GM21737 (cell line): ENCODE measurements at regions not wholly inside any gene's neighbourhood (a gene's known extent, or its start where the extent isn't known, plus 50 kb on each side); places are given as distances from the start of the nearest gene placed in this dataset.
"Not testable (repeated sequence)": the region's sequence is repeated elsewhere in the genome, so short reads cannot be mapped to it uniquely, and the experiment has no call there.

Source experiments
- ATAC-seq: cut with Tn5 transposase; IDR thresholded peaks from one replicate; pipeline ENCODE4 v1.9.1; 2021; ENCODE audit warnings: mild to moderate bottlenecking, moderate library complexity; ENCODE audit not compliant: unreplicated experiment

GRCh38 chr17:15802917-15803316 lies 70.8 kb downstream of the TBC1D26 start:
- not testable (repeated sequence) for ATAC-seq

- ATAC-seq: not testable (repeated sequence)
Measured at GRCh38 chr17:15806825-15807224, 74.7 kb downstream of the TBC1D26 start.

- ATAC-seq: not testable (repeated sequence)
Measured at GRCh38 chr17:15813388-15813787, 81.3 kb downstream of the TBC1D26 start.

- not testable (repeated sequence) for ATAC-seq
Measured at GRCh38 chr17:15814003-15814402, 81.9 kb downstream of the TBC1D26 start.

GRCh38 chr17:15817861-15818260 lies 85.8 kb downstream of the TBC1D26 start:
- not testable (repeated sequence) for ATAC-seq

DNA sequence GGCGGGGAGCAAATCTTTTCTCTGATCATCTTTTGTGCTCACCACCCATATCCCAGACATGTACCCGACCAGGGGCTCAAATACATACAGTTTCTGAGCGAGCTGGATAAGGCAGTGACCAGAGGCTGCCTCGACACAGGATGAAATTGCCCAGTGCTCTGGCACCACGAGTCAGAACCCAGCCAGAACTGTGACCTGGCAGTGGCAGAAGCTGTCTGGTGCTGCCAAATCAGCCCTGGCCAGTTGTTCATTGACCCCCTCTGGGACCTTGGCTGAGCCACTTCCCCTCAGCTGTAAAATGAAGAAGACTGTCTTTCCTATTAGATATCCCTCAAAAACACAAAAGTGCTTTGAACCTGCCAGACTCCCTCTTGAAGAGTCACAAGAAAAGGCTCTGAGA lies 90.2 kb downstream of the TBC1D26 start:
- not testable (repeated sequence) for ATAC-seq

GRCh38 chr17:15828727-15829314 lies 96.7 kb downstream of the TBC1D26 start:
- ATAC-seq: not testable (repeated sequence)

DNA sequence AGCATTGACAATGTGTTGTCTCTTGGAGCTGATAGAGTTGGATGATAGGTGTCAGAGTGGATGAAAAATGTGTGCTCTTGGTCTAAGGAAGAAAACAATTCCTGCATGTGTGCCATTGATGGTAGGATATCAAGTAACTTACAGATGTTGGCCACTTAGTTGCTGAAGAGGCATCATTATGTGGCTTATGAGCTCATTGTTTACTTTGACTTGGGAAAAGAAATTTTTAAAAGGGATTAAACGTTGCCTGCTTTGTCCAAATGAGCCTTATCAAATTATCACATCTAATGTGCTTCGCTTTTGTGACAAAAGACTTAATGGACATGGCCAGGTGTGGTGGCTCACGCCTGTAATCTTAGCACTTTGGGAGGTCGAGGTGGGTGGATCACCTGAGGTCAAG lies 98.1 kb downstream of the TBC1D26 start:
- ATAC-seq: not testable (repeated sequence)

GRCh38 chr17:15831182-15831581 lies 99.1 kb downstream of the TBC1D26 start:
- ATAC-seq: peak; percentile 69

DNA sequence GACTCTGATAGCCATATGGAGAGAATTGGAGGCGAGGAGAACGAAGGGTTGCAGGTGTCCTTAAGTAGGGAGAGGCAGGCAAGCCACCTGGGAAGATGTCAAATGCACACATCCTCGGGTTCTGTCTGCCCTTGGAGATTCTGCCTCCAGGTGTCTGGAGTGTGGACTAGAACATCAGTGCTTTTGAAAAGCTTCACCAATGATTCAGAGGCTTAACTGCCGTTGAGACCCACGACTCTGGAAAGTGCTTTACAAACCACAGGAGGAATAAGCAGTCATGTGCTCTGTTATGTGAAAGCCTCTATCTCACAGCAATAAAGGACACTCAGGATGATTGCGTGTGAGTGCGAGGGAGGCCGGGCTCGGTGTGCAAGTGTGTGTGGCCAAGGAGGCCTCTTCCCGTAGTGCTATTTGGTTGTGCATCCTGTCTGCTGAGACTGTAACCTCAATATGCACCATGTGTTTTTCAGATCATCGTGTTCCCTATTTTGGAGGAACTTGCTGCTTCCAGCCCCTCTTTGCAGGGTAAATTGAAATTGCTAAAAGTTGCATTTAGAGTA lies 100.9 kb downstream of the TBC1D26 start:
- not testable (repeated sequence) for ATAC-seq

GRCh38 chr17:15833890-15834289 lies 101.8 kb downstream of the TBC1D26 start:
- ATAC-seq: not testable (repeated sequence)

GRCh38 chr17:15835481-15835880 lies 103.4 kb downstream of the TBC1D26 start:
- ATAC-seq: not testable (repeated sequence)

DNA sequence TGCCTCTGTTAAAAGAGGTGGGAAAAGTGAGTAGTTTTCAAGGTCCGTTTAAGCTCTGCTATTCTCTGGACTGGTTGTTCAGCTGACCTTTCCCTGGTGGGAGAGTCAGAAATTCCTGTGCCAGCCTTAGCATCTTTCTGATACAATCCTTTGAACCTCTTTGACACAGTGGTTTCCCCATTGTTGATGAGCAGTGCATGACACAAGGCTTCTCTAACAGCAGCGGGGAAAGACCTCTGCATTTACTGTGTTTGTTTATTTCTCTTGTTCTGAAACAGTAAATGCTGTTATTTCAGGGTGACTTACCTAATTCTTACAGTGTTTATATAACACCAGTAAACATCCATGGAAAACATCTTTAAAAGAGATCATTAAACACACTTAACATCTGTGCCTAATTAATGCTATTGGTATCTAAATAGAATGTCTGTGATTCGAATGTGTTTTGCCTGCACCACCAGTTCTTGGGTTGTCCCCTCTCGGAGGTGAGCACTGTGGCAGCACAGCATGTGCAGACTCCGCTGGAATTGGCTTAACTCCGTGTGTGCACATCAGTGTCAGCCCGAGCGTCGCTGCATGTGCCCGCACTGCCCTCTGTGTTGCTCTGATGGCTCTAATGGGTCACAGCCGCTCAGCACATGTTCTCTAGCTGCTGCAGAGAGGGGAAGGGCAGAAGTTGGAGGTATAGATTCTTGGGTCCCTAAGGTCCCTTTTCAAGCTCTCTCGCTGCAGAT lies 104.3 kb downstream of the TBC1D26 start:
- ATAC-seq: not testable (repeated sequence)

- not testable (repeated sequence) for ATAC-seq
Measured at GRCh38 chr17:15836991-15837390, 104.9 kb downstream of the TBC1D26 start.

DNA sequence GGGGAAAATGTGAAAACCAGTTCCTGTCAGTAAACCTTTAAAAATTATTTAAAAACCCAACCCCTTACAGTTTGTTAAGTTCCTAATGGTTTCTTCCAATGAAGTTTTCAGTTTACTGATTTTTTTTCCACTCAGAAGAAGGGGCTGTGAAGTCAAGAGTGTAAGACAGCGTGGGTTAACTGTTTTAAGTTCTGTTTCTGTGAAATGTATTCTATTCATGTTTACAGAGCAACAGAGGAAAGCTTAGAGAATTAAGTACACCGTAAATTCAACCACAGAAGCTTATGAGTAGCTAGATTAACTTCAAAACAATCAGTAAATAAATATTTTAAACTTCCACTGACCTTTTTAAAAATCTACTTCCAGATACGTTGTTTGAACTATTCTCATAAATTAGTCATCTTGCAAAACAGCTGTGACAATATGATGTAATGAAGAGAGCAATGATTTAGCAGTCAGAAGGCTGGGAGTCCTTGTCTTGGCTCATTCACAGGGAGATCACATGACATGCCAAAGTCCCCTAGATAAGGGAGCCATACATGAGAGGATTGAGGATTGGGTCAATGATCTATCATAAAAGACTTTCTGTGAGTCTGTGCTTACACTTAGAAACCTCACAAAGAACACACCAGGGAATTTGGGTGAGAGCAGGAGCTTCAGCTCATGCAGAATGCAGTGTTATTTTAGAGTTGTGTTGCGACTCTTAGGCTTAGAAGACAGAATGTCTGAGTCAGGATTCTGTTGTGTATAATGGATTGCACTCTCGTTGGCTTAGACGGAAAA lies 97.3 kb upstream of the ADORA2B start:
- ATAC-seq: not testable (repeated sequence)

- not testable (repeated sequence) for ATAC-seq
Measured at GRCh38 chr17:15849054-15849453, 95.9 kb upstream of the ADORA2B start.

DNA sequence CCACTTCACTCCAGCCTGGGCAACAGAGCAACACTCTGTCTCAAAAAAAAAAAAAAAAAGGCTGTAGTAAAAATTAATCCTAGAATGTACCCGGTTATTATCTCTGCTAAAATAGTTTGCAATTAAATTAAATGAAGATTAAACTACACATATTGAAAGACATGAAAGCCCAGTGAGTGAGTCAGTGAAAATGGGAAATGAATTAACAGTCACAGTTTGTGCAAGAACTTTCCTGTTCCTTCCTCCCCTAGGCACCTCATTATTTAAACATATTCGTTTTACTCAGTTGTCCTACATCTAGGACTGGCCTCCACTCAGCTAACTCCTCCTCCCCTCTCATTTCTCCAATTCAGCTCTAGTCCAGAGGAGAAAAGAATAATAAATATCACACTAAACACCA lies 94.9 kb upstream of the ADORA2B start:
- not testable (repeated sequence) for ATAC-seq

GRCh38 chr17:15850687-15851086 lies 94.2 kb upstream of the ADORA2B start:
- ATAC-seq: not testable (repeated sequence)

- not testable (repeated sequence) for ATAC-seq
Measured at GRCh38 chr17:15852863-15853262, 92.1 kb upstream of the ADORA2B start.

- ATAC-seq: not testable (repeated sequence)
Measured at GRCh38 chr17:15856191-15856590, 88.7 kb upstream of the ADORA2B start.

DNA sequence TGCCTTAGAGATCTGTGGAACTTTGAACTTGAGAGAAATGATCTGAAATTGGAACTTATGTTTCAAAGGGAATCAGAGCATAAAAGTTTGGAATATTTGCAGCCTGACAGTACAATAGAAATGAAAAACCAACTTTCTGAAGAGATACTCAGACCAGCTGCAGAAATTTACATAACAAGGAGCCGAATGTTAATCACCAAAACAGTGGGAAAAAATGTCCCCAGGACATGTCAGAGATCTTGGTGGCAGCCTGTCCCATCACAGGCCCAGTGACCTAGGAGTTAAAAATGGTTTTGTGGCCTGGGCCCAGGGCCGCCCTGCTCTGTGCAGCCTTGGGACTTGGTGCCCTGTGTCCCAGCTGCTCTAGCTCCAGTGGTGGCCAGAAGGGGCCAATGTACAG lies 88.2 kb upstream of the ADORA2B start:
- ATAC-seq: not testable (repeated sequence)
